ENCODE measurements at regions not wholly inside any gene's neighbourhood (a gene's known extent, or its start where the extent isn't known, plus 50 kb on each side); places are given as distances from the start of the nearest gene placed in this dataset.

DNA sequence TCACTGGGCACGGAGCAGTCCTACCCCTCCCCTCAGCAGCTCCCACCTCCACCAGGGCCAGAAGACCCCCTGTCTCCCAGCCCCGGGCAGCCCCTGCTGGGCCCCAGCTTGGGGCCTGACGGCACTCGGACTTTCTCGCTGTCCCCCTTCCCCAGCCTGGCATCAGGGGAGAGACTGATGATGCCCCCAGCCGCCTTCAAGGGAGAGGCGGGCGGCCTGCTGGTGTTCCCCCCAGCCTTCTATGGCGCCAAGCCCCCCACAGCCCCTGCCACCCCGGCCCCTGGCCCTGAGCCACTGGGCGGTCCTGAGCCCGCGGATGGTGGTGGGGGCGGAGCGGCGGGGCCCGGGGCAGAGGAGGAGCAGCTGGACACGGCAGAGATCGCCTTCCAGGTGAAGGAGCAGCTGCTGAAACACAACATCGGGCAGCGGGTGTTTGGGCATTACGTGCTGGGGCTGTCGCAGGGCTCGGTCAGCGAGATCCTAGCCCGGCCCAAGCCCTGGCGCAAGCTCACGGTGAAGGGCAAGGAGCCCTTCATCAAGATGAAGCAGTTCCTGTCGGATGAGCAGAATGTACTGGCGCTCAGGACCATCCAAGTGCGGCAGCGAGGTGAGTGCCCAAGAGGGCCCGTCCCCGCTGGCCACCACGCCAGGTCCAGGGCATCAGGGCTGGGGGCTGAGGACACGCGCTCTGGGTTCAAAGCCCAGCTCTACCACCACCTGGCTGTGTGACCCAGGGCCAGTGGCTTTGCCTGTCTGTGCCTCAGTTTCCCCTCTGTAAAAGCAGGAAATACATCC lies 58.6 kb downstream of the PHETA1 start:
- in situ Hi-C loops (cut with HindIII; ENCODE audit: low sequenced_read_pairs): no loop called here

GRCh38 chr12:111309584-111309983 lies 59.3 kb downstream of the PHETA1 start:
- in situ Hi-C loops (cut with HindIII; ENCODE audit: low sequenced_read_pairs): no loop called here

DNA sequence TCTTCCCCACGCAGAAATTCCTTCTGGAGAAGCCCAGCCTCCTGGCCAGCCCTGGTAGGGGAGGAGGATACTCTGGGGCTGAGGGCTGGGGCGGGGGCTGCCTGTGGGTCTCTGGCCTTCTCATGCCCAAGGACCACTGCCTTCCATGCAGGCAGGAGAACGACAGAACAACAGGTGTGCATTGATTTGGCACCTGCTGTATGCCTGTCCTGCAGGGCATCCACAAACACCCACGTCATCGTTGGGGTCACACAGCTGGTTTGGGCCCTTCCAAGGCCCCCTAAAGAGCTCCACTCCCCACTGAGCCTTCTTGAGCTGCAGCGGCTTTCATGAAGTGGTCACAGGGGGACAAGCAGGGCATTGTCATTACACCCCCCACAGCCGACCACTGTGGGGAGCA lies 60.4 kb downstream of the PHETA1 start:
- in situ Hi-C loops (cut with HindIII; ENCODE audit: low sequenced_read_pairs): no loop called here

- in situ Hi-C loops (cut with HindIII; ENCODE audit: low sequenced_read_pairs): no loop called here
Measured at GRCh38 chr12:111304642-111305071, 64.2 kb downstream of the PHETA1 start.

- in situ Hi-C loops (cut with HindIII; ENCODE audit: low sequenced_read_pairs): no loop called here
Measured at GRCh38 chr12:111303531-111303930, 65.4 kb downstream of the PHETA1 start.

DNA sequence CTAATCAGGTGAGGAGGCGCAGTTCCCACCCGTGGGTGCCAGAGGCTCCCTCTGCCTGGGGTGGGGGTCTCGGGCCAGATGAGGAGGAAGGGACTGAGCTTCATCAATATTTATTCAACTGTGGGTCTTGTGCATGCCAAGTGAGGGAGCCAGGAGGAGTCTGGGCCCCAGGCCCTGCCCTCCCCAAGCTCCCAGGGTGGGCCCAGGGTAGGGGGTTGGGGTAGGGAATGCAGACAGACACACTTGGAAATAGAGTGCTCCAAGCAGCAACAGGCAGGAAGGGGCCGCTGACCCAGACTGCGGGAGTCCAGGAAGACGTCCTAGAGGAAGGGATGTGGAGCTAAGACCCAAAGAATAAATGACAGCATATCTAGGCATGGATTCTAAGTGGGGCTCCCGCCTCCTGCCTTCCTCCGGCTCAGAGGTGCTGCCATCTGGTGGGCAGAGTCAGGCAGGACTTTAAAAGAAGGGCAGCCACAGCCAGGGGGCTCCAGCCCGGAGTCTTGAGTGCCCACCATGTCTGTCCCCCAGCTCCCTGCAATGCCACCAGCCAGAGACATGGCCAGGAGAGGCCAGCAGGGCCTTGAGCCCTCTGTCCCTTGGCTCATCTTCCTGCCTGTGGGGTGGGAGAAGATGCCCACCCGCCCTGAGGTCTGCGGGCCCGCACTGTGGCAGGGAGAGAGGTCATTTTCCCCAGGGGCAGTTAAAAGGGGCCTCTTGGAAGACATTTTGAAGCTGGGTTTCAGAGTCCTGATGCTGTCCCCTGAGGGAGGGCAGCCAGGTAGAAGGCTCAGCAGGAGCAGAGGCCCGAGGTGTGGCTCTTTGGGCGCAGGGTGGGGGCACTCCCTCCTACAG lies 70.1 kb downstream of the PHETA1 start:
- in situ Hi-C loops (cut with HindIII; ENCODE audit: low sequenced_read_pairs): no loop called here

GRCh38 chr12:111297703-111298426 lies 71.0 kb downstream of the PHETA1 start:
- in situ Hi-C loops (cut with HindIII; ENCODE audit: low sequenced_read_pairs): no loop called here

DNA sequence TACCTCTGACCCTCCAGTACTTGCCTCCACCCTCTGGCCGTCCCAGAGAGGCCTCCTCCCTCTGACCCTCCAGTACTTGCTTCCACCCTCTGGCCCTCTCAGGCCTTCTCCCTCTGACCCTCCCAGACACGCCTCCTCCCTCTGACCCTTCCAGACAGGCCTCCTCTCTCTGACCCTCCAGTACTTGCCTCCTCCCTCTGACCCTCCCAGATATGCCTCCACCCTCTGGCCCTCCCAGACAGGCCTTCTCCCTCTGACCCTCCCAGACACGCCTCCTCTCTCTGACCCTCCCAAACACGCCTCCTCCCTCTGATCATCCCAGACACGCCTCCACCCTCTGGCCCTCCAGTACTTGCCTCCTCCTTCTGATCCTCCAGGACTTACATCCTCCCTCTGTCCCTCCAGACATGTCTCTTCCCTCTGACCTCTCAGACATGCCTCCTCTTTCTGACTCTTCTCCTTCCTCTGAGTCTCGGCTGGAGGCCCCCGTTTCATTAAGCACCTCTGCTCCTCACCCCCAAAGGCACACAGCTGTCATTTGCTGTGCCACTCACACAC lies 71.9 kb downstream of the PHETA1 start:
- in situ Hi-C loops (cut with HindIII; ENCODE audit: low sequenced_read_pairs): no loop called here

- in situ Hi-C loops (cut with HindIII; ENCODE audit: low sequenced_read_pairs): no loop called here
Measured at GRCh38 chr12:111295176-111295575, 73.7 kb downstream of the PHETA1 start.

DNA sequence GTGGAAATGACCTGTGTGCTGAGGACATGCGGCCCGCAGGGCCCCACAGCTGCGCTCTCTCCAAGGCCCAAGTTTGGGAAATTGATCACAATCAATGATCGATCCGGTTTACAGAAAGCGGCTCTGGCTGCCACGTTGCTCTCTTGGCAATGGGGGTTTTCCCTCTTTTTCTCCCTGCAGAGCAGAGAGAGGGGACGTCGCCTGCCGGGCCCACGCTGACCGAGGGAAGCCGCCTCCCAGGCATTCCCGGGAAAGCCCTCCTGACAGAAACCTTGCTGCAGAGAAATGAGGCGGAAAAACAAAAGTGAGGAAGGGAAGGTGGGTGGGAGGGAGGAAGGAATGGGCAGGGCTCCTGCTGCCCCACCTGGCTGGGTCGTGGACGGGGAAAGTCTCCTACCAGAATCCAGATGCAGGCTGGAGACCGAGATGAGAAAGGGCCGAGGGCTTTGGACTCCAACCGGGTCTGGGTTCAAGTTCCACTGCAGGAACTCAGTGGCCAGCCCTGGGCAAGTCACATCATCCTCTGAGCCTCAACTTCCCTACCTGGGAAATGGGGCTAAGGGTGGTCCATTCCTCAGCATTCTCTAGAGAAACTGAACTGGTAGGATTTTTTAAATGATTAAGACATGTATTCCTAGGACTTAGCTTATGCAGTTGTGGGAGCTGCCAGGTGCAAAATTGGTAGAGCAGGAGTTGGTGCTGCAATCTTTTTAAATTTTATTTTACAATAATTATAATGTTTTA lies 75.5 kb downstream of the PHETA1 start:
- in situ Hi-C loops (cut with HindIII; ENCODE audit: low sequenced_read_pairs): no loop called here

GRCh38 chr12:111291357-111291756 lies 77.5 kb downstream of the PHETA1 start:
- in situ Hi-C loops (cut with HindIII; ENCODE audit: low sequenced_read_pairs): no loop called here

- in situ Hi-C loops (cut with HindIII; ENCODE audit: low sequenced_read_pairs): no loop called here
Measured at GRCh38 chr12:111288771-111289170, 80.1 kb downstream of the PHETA1 start.

DNA sequence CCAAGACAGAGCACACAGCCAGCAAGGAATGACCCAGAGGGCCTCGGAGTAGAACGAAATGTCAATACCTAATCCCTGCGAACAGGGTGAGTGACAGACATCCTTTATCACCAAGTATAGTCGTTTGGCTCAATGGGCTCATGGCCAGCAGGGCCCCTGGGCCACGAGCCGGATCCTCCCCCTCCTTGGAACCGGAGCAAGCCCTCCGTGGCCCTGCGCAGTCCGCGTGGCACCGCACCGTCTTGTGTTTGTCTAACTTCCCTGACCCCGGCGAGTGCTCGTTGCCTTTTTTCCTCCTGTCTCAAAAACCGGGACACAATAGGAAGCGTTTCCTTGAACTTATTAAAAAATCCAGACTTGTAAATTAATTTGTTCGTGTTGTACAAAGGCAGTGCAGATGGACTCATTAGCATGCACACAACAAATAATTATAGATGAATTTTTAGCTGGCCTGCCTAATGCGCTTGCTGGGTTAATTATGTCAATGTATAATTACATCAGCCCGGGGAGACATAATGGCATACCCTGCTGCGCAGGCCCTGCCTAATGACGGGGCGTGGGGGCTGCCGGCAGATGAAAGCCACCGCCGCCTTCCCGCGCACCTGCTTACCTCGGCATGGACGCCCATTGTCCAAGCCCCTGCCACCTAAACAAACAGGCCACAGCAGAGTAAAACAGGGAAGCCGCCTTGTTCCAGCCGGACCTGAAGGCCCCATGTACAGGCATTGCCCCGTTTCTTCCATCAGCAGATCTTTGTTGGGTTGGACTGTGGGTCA lies 81.6 kb downstream of the PHETA1 start:
- in situ Hi-C loops (cut with HindIII; ENCODE audit: low sequenced_read_pairs): no loop called here

DNA sequence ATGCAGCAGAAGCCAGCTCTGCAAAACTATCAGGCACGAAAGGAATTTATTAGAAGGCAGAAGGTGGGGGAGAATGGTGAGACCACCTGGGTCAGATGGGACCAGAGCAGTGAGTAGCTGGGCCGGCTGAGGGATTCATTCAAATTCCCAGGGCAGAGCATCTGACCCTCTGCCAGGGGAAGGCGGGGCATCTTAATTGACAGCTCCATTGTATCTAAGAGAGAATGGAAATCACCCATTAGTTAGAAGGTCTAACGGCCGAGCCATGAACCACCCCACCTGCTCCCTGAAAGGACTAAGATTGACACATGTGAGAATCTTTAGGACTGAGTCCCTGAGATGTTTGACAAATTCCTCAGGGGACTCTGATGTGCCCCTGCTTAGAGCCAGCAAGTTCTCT lies 83.7 kb downstream of the PHETA1 start:
- in situ Hi-C loops (cut with HindIII; ENCODE audit: low sequenced_read_pairs): no loop called here

DNA sequence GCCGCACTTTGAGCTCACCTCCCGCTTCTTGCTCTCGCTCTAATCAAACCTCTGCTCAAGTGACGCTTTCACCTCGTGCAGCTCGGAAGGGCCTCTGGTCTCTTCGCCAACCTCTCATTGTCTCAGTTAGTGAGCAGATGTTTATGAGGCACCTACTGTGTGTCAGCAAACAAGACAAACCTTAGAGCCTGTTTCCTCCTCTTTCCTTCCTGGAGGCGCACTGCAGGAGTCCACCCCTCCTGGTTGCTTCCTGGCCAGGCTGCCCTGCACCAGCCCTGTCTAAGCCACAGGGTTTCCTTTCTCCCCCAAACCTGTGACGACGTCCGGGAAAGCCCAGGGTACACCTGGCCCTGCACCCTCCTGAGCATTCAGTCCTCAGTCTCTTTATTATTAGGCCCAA lies 84.2 kb downstream of the PHETA1 start:
- in situ Hi-C loops (cut with HindIII; ENCODE audit: low sequenced_read_pairs): no loop called here

DNA sequence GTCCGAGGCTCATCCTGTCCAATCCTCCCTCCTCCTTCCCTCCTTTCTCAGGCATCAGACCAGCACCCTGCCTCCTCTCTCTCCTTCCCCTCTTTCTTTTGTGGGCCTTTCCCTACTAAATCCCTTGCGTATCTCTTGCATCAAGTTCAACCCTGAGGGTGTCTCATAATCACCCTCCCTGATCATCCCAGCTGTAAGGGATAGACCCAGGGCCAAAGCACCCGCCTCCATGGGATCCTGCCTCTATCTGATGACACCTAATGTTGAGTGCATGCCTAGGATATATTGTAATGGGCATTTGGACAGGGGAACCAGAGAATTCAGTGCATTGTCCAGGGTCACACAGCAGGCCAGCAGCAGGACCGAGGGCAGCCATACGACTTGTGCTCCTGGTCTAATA lies 84.9 kb downstream of the PHETA1 start:
- in situ Hi-C loops (cut with HindIII; ENCODE audit: low sequenced_read_pairs): no loop called here

- in situ Hi-C loops (cut with HindIII; ENCODE audit: low sequenced_read_pairs): no loop called here
Measured at GRCh38 chr12:111283521-111283920, 85.4 kb downstream of the PHETA1 start.

- in situ Hi-C loops (cut with HindIII; ENCODE audit: low sequenced_read_pairs): no loop called here
Measured at GRCh38 chr12:111277570-111277969, 91.3 kb downstream of the PHETA1 start.

DNA sequence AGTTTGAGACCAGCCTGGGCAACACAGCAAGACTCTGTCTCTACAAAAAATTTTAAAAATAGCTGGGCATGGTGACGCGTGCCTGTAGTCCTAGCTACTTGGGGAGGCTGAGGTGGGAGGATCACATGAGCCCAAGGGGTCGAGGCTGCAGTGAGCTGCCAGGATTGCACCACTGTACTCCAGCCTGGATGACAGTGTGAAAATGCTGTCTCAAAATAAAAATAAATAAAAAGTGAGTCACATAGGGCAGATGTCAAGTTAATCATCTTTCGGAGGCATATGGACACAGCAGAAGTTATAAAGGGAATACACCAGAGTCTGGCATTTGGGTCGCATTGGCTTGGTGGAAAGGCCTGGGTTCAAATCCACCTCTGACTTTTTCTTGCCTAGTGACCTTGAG lies 92.7 kb downstream of the PHETA1 start:
- in situ Hi-C loops (cut with HindIII; ENCODE audit: low sequenced_read_pairs): no loop called here

DNA sequence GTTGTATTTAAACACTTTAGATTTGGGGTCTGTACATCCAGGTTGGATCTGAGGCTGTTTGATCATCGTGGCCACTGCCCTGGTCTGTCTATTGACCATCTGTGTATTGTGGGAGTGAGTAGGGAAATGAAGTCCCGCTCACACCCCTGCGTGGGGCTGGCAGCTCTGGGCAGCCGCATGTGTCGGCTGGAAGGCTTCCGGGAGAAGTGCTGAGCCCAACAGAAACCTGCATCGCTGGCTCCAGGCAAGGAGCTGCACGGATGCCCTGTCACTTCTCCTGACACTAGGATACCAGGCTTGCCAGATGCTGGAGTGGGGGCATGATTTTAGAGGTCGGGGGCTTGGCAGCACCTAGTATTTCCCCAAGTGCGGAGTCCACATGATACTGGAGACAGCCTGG lies 93.6 kb downstream of the PHETA1 start:
- in situ Hi-C loops (cut with HindIII; ENCODE audit: low sequenced_read_pairs): no loop called here
